ENCODE measurements at regions not wholly inside any gene's neighbourhood (a gene's known extent, or its start where the extent isn't known, plus 50 kb on each side); places are given as distances from the start of the nearest gene placed in this dataset.

GRCh38 chr6:126134491-126134890, 148.2 kb downstream of the TRMT11 start:
- TF ChIP-seq CTCF (IDR thresholded peaks at IDR 0.05; ENCODE audit: low read depth, low read length), result no peak

GRCh38 chr6:126140015-126140414, 153.7 kb downstream of the TRMT11 start:
- Histone ChIP-seq H3K36me3 (0 out of 2 replicates have a peak, but pooled peaks cover 2% of the 10 kb centered on the region), H3K4me1 (no peaks in the 10 kb centered on the region), H3K27me3 (no peaks in the 10 kb centered on the region), H3K9me3 (no peaks in the 10 kb centered on the region), H3K4me3 (ENCODE audit: low read depth, low read length) (no peak overlapping the region)
- DNase-seq, result no peak
- no peak for TF ChIP-seq CTCF (IDR thresholded peaks at IDR 0.05; ENCODE audit: low read depth, low read length)

More at GRCh38 chr6:126134491-126134890, 148.2 kb downstream of the TRMT11 start:
- Histone ChIP-seq H3K9me3 (no peaks in the 10 kb centered on the region), H3K27me3 (no peaks in the 10 kb centered on the region), H3K4me3 (ENCODE audit: low read depth, low read length) (no peak overlapping the region), H3K36me3 (0 out of 2 replicates have a peak, but pooled peaks cover 2% of the 10 kb centered on the region), H3K4me1 (no peaks in the 10 kb centered on the region)
- no peak for DNase-seq

GRCh38 chr6:126143761-126144251, 157.5 kb downstream of the TRMT11 start:
- H3K4me3 ChIP-seq (ENCODE audit: low read depth, low read length), result no peak overlapping the region
- H3K27me3 ChIP-seq, result no peaks in the 10 kb centered on the region
- H3K36me3 ChIP-seq, result no peaks in the 10 kb centered on the region
- no peaks in the 10 kb centered on the region for H3K9me3 ChIP-seq
- H3K4me1 ChIP-seq, result no peaks in the 10 kb centered on the region
- TF ChIP-seq CTCF (IDR thresholded peaks at IDR 0.05; ENCODE audit: low read depth, low read length), result no peak
- no peak for DNase-seq

- H3K4me3 ChIP-seq (ENCODE audit: low read depth, low read length), result no peak overlapping the region
- no peak for DNase-seq
- no peaks in the 10 kb centered on the region for H3K36me3 ChIP-seq
- no peaks in the 10 kb centered on the region for H3K4me1 ChIP-seq
- no peaks in the 10 kb centered on the region for H3K27me3 ChIP-seq
- no peaks in the 10 kb centered on the region for H3K9me3 ChIP-seq
- TF ChIP-seq CTCF (IDR thresholded peaks at IDR 0.05; ENCODE audit: low read depth, low read length), result no peak
Measured at GRCh38 chr6:126145351-126145750, 159.0 kb downstream of the TRMT11 start.

- no peak for TF ChIP-seq CTCF (IDR thresholded peaks at IDR 0.05; ENCODE audit: low read depth, low read length)
- no peaks in the 10 kb centered on the region for H3K9me3 ChIP-seq
- H3K36me3 ChIP-seq, result no peaks in the 10 kb centered on the region
Measured at GRCh38 chr6:126147291-126147815, 161.0 kb downstream of the TRMT11 start.

GRCh38 chr6:126148853-126149252, 162.5 kb downstream of the TRMT11 start:
- no peak overlapping the region for H3K4me3 ChIP-seq (ENCODE audit: low read depth, low read length)
- no peak for TF ChIP-seq CTCF (IDR thresholded peaks at IDR 0.05; ENCODE audit: low read depth, low read length)
- no peak for DNase-seq
- H3K27me3 ChIP-seq, result no peaks in the 10 kb centered on the region
- no peaks in the 10 kb centered on the region for H3K36me3 ChIP-seq
- no peaks in the 10 kb centered on the region; the same call in 1 of the 2 replicates for H3K9me3 ChIP-seq
- H3K4me1 ChIP-seq, result no peaks in the 10 kb centered on the region

More at GRCh38 chr6:126147291-126147815, 161.0 kb downstream of the TRMT11 start:
- no peaks in the 10 kb centered on the region for H3K4me1 ChIP-seq
- no peaks in the 10 kb centered on the region for H3K27me3 ChIP-seq
- no peak for DNase-seq
- no peak overlapping the region for H3K4me3 ChIP-seq (ENCODE audit: low read depth, low read length)

All from BE2C (cell line).